ENCODE measurements at regions not wholly inside any gene's neighbourhood (a gene's known extent, or its start where the extent isn't known, plus 50 kb on each side); places are given as distances from the start of the nearest gene placed in this dataset.

- Histone ChIP-seq H3K36me3 (ENCODE audit: control insufficient read depth, insufficient read depth, low read length) (no peaks in the 10 kb centered on the region), H3K27me3 (replicated peaks; ENCODE audit: control insufficient read depth, insufficient read depth, low read length) (no peaks in the 10 kb centered on the region), H3K4me3 (replicated peaks; ENCODE audit: low read depth, low read length) (no peak overlapping the region)
- DNase-seq (ENCODE audit: extremely low read depth, insufficient read length), result no peak
- no peak for TF ChIP-seq CTCF (IDR thresholded peaks at IDR 0.05; ENCODE audit: insufficient read depth, low read length, poor library complexity, severe bottlenecking)
These were observed 625.8 kb upstream of the SORCS1 start for GRCh38 chr10:107790271-107790670.

- Histone ChIP-seq H3K27me3 (replicated peaks; ENCODE audit: control insufficient read depth, insufficient read depth, low read length) (no peaks in the 10 kb centered on the region), H3K4me3 (replicated peaks; ENCODE audit: low read depth, low read length) (no peak overlapping the region), H3K36me3 (ENCODE audit: control insufficient read depth, insufficient read depth, low read length) (no peaks in the 10 kb centered on the region)
- no peak for DNase-seq (ENCODE audit: extremely low read depth, insufficient read length)
- TF ChIP-seq CTCF (IDR thresholded peaks at IDR 0.05; ENCODE audit: insufficient read depth, low read length, poor library complexity, severe bottlenecking), result no peak
These were observed 606.6 kb upstream of the SORCS1 start for GRCh38 chr10:107771066-107771465.

GRCh38 chr10:107767185-107767584 lies 602.7 kb upstream of the SORCS1 start:
- no peak for DNase-seq (ENCODE audit: extremely low read depth, insufficient read length)
- Histone ChIP-seq H3K36me3 (ENCODE audit: control insufficient read depth, insufficient read depth, low read length) (no peaks in the 10 kb centered on the region), H3K27me3 (replicated peaks; ENCODE audit: control insufficient read depth, insufficient read depth, low read length) (no peaks in the 10 kb centered on the region), H3K4me3 (replicated peaks; ENCODE audit: low read depth, low read length) (no peak overlapping the region)
- TF ChIP-seq CTCF (IDR thresholded peaks at IDR 0.05; ENCODE audit: insufficient read depth, low read length, poor library complexity, severe bottlenecking), result no peak

- no peak for TF ChIP-seq CTCF (IDR thresholded peaks at IDR 0.05; ENCODE audit: insufficient read depth, low read length, poor library complexity, severe bottlenecking)
- H3K27me3 ChIP-seq (replicated peaks; ENCODE audit: control insufficient read depth, insufficient read depth, low read length), result no peaks in the 10 kb centered on the region
- no peaks in the 10 kb centered on the region for H3K36me3 ChIP-seq (ENCODE audit: control insufficient read depth, insufficient read depth, low read length)
- DNase-seq (ENCODE audit: extremely low read depth, insufficient read length), result no peak
- H3K4me3 ChIP-seq (replicated peaks; ENCODE audit: low read depth, low read length), result no peak overlapping the region
These were observed 590.3 kb upstream of the SORCS1 start for GRCh38 chr10:107754814-107755213.

GRCh38 chr10:107749235-107749634 lies 584.7 kb upstream of the SORCS1 start:
- Histone ChIP-seq H3K27me3 (replicated peaks; ENCODE audit: control insufficient read depth, insufficient read depth, low read length) (no peaks in the 10 kb centered on the region), H3K36me3 (ENCODE audit: control insufficient read depth, insufficient read depth, low read length) (no peaks in the 10 kb centered on the region), H3K4me3 (replicated peaks; ENCODE audit: low read depth, low read length) (no peak overlapping the region)
- no peak for TF ChIP-seq CTCF (IDR thresholded peaks at IDR 0.05; ENCODE audit: insufficient read depth, low read length, poor library complexity, severe bottlenecking)
- no peak for DNase-seq (ENCODE audit: extremely low read depth, insufficient read length)

GRCh38 chr10:107747851-107748250 lies 583.3 kb upstream of the SORCS1 start:
- no peak for TF ChIP-seq CTCF (IDR thresholded peaks at IDR 0.05; ENCODE audit: insufficient read depth, low read length, poor library complexity, severe bottlenecking)
- no peaks in the 10 kb centered on the region for H3K27me3 ChIP-seq (replicated peaks; ENCODE audit: control insufficient read depth, insufficient read depth, low read length)
- no peaks in the 10 kb centered on the region for H3K36me3 ChIP-seq (ENCODE audit: control insufficient read depth, insufficient read depth, low read length)
- H3K4me3 ChIP-seq (replicated peaks; ENCODE audit: low read depth, low read length), result no peak overlapping the region
- no peak for DNase-seq (ENCODE audit: extremely low read depth, insufficient read length)

Data from GM06990 (cell line).